ENCODE measurements at regions not wholly inside any gene's neighbourhood (a gene's known extent, or its start where the extent isn't known, plus 50 kb on each side); places are given as distances from the start of the nearest gene placed in this dataset.

- TF ChIP-seq SREBF1 (IDR thresholded peaks at IDR 0.05; ENCODE audit: borderline replicate concordance, low read depth, low read length) (no peak), ZNF639 (CRISPR knock-in tag; conservative IDR thresholded peaks at IDR 0.05 in 1 of 2, IDR thresholded peaks at IDR 0.05 in 1 of 2) (no peak), ZNF274 (IDR thresholded peaks at IDR 0.05; ENCODE audit: borderline replicate concordance, low read depth, low read length) (no peak), NCOA1 (IDR thresholded peaks at IDR 0.05; ENCODE audit: low read depth) (no peak), FOSL1 (tag; conservative IDR thresholded peaks at IDR 0.05) (no peak), CTCF (IDR thresholded peaks at IDR 0.05 in 2 of 3, conservative IDR thresholded peaks at IDR 0.05 in 1 of 3; ENCODE audit: insufficient read depth in 2 of 3, low read depth in 1 of 3, low read length in 3 of 3) (no peak), POLR2A (conservative IDR thresholded peaks at IDR 0.05) (no peak), TCF7 (IDR thresholded peaks at IDR 0.05; ENCODE audit: borderline replicate concordance) (no peak), ELF4 (CRISPR knock-in tag; IDR thresholded peaks at IDR 0.05) (no peak), XRCC3 (IDR thresholded peaks at IDR 0.05) (no peak), ZNF583 (CRISPR knock-in tag; IDR thresholded peaks at IDR 0.05) (no peak), U2AF1 (optimal IDR thresholded peaks at IDR 0.05; ENCODE audit: low read depth, low read length) (no peak)
These were observed 292.2 kb downstream of the BCHE start for GRCh38 chr3:165545059-165545458.
